Chondrocyte (in vitro differentiated cells): ENCODE measurements at regions not wholly inside any gene's neighbourhood (a gene's known extent, or its start where the extent isn't known, plus 50 kb on each side); places are given as distances from the start of the nearest gene placed in this dataset.

ENCODE experiments used
- DNase-seq: peaks from one replicate; pipeline ENCODE4 v3.0.0; 2021; ENCODE audit warnings: mixed read lengths, low spot score
- H3K27ac Mint-ChIP-seq: one replicate; pipeline ENCODE4 v1.8.0; 2021; ENCODE audit warnings: mild to moderate bottlenecking, moderate library complexity, mixed read lengths; ENCODE audit not compliant: unreplicated experiment
- H3K27me3 Mint-ChIP-seq: 2 replicates; pipeline ENCODE4 v1.8.0; 2021; ENCODE audit warnings: low read depth, mixed read lengths
- H3K36me3 Mint-ChIP-seq: 2 replicates; pipeline ENCODE4 v1.8.0; 2021; ENCODE audit warnings: low read depth, mixed read lengths
- H3K4me1 Mint-ChIP-seq: 2 replicates; pipeline ENCODE4 v1.8.0; 2021; ENCODE audit warnings: low read depth, mild to moderate bottlenecking, mixed read lengths
- H3K4me3 Mint-ChIP-seq: one replicate; pipeline ENCODE4 v1.8.0; 2021; ENCODE audit warnings: mild to moderate bottlenecking, moderate library complexity, mixed read lengths; ENCODE audit not compliant: unreplicated experiment
- H3K9me3 Mint-ChIP-seq: 2 replicates; pipeline ENCODE4 v1.8.0; 2021; ENCODE audit warnings: low read depth, mixed read lengths
- CTCF ChIP-seq: fragments of 200-600 bp; sonication (generic); IDR thresholded peaks from 2 replicates; pipeline ENCODE4 v1.5.0; 2021; ENCODE audit warnings: antibody characterized with exemption, mild to moderate bottlenecking, moderate library complexity

- no peaks in the 10 kb centered on the region for H3K36me3 Mint-ChIP-seq
- H3K27me3 Mint-ChIP-seq: no peaks in the 10 kb centered on the region
- TF ChIP-seq CTCF: no peak
- no peak for DNase-seq
- H3K9me3 Mint-ChIP-seq: no peaks in the 10 kb centered on the region
- no peak overlapping the region for H3K27ac Mint-ChIP-seq
- H3K4me3 Mint-ChIP-seq: no peak overlapping the region
- peaks cover 21% of the 10 kb centered on the region for H3K4me1 Mint-ChIP-seq
These were observed 399.0 kb downstream of the HGF start for GRCh38 chr7:81370822-81371221.

- no peaks in the 10 kb centered on the region for H3K36me3 Mint-ChIP-seq
- peaks cover 27% of the 10 kb centered on the region for H3K4me1 Mint-ChIP-seq
- H3K27me3 Mint-ChIP-seq: no peaks in the 10 kb centered on the region
- no peak for TF ChIP-seq CTCF
- H3K4me3 Mint-ChIP-seq: no peak overlapping the region
- H3K9me3 Mint-ChIP-seq: no peaks in the 10 kb centered on the region
- DNase-seq: no peak
- H3K27ac Mint-ChIP-seq: peak overlapping the region; percentile 39
These were observed 402.4 kb downstream of the HGF start for GRCh38 chr7:81367326-81367931.

DNA sequence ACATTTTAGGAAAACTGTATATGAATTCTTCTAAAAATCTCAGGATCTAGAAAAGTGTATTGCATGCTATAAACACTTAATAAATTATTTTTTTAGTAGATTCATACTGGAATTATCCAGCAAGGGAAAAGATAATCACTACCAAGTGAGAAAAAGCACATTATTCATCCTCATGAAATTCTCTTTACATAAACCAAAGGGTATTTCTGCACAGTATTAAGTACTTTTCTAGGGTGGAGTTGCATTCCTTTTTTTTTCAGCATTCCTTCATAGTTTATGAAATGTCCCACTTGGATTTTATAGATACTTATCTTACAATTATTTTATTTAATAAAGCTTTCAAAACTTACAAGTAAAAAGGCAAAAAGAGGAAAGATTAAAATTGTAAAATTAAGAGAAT is 403.3 kb downstream of the HGF start:
- H3K27ac Mint-ChIP-seq: peak overlapping the region; percentile 45
- H3K36me3 Mint-ChIP-seq: no peaks in the 10 kb centered on the region
- no peaks in the 10 kb centered on the region for H3K27me3 Mint-ChIP-seq
- H3K4me1 Mint-ChIP-seq: peaks cover 34% of the 10 kb centered on the region
- H3K9me3 Mint-ChIP-seq: no peaks in the 10 kb centered on the region
- TF ChIP-seq CTCF: no peak
- no peak overlapping the region for H3K4me3 Mint-ChIP-seq
- DNase-seq: no peak

DNA sequence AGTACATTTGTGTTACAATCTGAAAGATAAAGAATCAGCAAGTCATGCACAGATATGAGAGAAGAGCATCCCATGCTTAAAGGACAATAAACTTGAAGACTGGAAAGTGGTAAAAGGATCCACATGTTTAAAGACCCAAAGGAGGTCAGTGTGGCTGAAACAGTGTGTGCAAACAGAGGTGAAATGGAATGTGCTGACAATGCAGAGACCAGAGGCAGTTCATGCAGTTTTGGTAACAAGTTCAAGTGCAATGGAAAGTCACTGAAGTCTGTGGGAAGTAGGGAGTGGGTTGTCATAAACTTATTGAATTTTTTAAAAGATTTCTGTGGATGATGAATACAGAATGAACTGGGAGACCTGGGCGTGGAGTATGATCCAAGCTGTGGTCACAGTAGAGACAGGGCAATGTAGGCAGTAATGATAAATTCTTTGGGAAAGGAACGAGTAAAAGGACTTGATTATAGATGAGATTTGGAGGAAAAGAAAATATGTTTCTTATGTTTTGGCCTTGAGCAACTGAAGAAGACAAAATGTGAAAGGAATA is 408.0 kb downstream of the HGF start:
- DNase-seq: no peak
- H3K27ac Mint-ChIP-seq: no peak overlapping the region

DNA sequence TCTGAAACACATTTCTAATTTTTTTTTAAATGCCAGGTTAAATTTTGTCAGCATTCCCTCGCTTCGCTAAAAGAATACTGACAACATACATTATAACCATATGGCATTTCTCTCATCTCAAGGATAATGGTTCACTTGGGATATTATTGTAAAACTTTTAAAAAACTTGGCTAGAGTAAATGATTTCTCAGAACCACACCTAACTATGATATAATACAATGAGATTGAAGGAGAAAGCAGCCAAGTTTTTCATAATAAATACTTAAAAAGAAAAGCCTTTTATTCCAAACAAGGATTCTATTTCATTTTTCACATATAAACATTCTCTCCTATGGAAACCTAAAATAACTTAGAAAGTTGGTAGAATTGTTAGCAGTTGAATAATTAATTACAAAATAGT is 413.9 kb downstream of the HGF start:
- Mint-ChIP-seq H3K4me1 (no peaks in the 10 kb centered on the region), H3K36me3 (peaks cover 4% of the 10 kb centered on the region), H3K27ac (no peak overlapping the region), H3K9me3 (peaks cover 3% of the 10 kb centered on the region), H3K27me3 (no peaks in the 10 kb centered on the region), H3K4me3 (no peak overlapping the region)
- TF ChIP-seq CTCF: no peak
- DNase-seq: no peak

More for the DNA sequence above, 408.0 kb downstream of the HGF start:
- Mint-ChIP-seq H3K4me3 (no peak overlapping the region), H3K36me3 (no peaks in the 10 kb centered on the region), H3K27me3 (no peaks in the 10 kb centered on the region), H3K4me1 (peaks cover 17% of the 10 kb centered on the region), H3K9me3 (no peaks in the 10 kb centered on the region)
- TF ChIP-seq CTCF: no peak
